Fibroblast of skin of right biceps (primary cell): ENCODE measurements at regions not wholly inside any gene's neighbourhood (a gene's known extent, or its start where the extent isn't known, plus 50 kb on each side); places are given as distances from the start of the nearest gene placed in this dataset.

Experiments used
- DNase-seq: peaks from one replicate; pipeline ENCODE4 v3.0.0-alpha.2; 2013

DNA sequence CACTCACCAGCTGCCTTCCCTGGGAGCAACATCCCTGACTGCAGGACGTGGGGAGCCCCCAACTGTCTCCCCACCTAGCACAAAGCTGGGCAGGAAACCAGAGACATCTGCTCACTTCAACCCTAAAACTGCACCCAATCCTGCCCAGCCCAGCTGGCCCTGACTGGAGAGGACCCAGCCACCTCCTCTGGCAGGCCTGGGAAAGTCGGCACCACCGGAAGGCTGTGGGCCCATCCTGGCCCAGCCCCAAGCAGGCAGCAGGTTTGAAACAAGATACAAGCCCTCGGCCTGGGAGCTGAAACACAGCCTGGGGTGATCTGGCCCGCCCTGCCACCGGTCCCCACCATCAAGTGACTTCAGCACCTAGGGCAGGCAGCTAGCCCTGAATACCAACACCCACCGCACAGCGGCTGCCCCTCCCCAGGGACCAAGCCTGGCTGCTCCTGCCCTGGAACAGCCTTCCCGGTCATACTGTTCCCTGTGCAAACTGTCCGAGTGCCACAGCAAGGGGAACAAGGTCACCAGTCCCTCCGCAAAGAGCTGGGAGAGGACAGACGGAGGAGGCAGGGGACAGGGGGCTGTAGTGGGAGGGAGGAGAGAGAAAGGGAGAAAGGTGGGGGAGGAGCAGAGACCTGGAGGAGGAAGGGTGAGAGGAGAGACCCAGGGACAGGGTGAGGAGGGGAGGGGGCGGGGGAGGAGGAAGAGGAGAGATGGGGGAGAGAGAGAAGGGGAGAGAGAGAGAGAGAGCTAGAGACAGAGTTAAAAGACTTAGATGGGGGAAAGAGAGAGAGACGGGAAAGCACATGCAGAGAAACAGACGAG lies 115.7 kb downstream of the RFLNA start:
- DNase-seq = no peak

DNA sequence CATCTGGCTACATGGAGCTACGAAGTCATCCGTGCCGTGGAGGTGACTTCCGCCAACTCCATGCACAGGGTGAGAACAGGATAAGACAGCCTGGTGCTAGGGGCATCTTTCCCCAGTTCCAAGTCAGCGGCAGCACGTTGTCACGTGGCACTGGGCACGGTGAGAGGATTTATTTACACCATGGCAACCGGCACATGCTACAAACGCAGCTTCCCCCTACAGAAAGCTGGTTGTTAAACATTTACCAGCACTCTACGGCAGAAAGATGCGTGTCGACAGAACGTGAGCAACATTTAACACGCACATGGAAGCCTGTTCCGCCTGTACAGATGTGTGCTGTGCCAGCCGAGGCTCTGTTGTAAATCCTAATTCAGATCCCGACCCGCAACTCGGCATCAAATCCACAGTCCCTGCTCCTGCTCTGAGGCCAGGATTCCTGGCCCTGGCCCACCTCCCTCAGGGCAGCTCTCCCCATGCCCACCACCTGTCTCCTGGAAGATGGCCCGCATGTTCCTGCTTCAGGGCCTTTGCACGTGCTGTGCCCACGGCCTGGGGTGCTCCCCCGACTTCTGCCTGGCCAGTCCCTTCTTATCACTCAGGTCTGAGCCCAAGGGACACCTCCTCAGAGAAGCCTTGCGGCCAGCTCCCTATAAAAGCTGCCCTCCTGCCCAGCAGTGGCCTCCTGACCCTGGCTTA lies 114.1 kb downstream of the RFLNA start:
- DNase-seq = no peak

GRCh38 chr12:124407074-124407473 lies 112.2 kb downstream of the RFLNA start:
- no peak for DNase-seq

DNA sequence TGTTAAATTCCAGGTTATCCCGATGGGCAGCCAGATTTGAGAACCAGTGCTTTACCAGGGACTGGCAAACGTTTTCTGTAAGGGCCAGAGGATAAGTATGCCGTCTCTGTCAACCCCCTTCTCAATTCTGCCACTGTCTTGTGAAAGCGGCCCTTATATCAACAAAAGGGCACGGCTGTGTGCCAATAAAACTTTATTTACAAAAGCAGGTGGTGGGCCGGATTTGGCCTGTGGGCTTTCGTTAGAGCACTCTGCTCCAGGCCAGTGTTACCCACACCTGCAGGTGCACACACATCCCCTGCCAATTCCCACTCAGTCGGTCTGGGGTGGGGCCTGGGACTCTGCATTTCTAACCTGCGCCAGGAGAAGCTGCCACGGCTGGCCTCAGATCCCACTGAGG lies 111.2 kb downstream of the RFLNA start:
- DNase-seq = no peak

DNA sequence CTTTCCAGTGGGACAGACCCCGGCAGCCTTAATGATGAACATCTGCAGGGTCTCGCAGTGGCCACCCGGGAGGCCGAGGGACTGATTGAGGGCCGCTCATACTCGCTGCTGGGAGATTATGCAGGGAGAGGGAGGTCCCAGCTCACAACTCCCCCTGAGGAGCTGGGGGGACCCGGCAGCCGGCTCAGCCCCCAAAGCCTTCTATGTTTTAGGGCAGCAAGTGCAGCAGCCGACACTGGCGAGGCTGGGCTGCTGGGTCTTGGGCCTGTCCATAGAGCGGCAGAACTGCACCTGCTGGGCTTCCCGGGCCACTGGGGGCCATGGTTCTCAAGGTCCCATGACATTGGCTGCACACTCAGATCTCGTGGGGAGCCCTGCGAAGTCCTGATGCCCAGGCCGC lies 110.7 kb downstream of the RFLNA start:
- DNase-seq = no peak

GRCh38 chr12:124405151-124405550 lies 110.3 kb downstream of the RFLNA start:
- no peak for DNase-seq

DNA sequence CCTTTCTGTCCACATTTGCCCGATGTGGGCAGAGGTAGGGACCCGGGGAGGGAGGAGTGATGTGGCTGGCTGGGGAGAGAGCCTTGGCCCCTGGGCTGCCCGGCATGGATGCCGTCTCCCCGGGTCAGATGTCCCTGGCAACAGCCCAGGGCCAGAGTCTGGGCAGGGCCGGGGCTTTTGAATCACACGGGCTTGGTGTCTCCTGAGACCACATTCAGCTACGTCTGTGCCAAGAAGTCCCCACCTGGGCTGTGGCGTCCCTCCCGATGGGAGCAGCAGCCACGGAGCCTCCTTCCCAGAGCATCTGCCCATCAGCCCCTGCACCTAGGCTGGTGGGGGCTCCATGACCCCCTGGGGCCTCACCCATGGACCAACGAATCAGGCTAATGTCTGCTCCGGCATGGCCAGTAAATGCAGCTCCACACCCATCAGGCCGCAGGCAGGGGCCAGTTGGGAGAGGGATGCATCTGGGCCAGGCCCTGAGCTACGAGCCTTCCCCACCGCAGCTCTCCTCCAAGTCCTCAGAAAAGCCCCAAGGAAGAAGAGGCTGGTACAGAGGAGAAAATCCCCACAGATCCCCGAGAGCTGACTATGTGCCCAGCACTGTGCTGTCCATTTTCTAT lies 109.4 kb downstream of the RFLNA start:
- no peak for DNase-seq

DNA sequence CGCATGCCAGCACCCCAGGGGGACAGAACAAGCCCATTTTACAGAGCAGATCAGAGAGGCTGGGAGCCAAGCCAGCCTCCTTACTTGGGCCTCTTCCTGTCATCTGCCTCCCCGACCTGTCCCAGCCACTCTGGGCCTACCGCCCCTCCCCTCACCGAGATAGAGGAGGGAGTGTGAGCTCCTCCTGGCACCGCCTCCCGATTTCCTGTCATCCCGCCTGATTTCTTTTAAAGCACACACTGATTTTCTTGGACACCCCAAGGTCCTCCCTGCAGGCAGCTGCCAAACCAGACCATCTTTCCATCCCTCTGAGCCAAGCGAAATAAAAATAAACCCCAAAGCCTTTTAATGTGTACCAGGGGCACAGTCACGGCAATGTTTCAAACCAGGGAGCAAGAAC lies 108.4 kb downstream of the RFLNA start:
- no peak for DNase-seq

DNA sequence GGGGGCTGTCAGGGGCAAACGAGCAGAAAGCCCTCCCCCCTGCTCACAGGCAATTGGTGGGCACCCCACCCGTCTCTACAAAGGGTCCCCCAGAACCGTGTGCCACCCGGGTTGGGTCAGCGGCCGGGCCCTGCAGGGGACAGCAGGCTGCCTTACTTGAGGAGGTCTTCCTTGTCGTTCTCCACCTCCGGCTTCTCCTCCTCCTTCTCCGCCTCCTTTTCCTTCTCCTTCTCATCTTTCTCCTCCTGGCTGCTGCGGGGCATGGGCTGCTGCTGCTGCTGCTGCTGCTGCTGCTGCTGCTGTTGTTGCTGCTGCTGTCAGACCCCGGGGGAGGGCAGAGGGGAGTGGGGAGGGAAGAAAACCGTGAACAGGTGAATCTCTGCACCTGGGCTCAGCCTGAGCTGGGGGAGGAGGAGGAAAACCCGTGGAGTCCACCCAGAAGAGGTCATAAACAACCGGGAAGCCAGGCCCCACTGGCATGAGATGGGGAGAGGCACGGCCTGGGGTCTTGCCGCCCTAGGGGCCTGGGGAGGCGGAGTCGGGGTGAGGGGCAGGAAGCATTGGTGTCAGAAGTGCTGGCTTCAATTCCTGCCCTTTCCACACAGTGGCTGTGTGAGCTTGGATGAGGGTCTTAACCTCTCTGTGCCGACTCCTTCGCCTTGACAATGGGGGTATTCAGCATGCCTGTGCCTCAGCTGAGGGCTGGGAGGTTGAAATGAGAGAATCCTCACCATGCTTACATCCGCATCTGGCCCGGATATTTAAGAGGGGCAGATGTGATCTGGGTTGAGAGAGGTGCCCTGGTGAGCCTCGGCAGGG lies 107.6 kb downstream of the RFLNA start:
- no peak for DNase-seq

GRCh38 chr12:124401704-124402221 lies 106.9 kb downstream of the RFLNA start:
- no peak for DNase-seq

DNA sequence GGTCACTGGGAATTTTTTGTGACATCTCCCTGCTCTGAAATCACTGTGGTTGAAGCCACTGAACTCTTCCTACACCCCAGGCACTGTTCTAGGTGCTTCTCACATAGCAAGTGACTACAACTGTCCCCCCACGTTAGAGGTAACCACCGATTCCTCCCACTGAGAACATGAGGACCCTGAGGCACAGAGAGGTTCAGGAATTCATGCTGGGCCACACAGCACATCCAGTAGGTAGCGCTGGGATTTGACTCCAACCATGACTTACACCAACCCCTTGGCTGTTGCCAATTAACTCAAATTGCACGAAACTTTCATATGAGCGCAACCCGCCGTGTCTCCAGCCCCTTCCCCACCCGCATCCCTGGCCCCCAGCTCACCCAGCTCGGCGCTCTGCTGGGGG lies 105.2 kb downstream of the RFLNA start:
- DNase-seq = no peak

- no peak for DNase-seq
Observed at GRCh38 chr12:124399622-124400021, 104.7 kb downstream of the RFLNA start.

DNA sequence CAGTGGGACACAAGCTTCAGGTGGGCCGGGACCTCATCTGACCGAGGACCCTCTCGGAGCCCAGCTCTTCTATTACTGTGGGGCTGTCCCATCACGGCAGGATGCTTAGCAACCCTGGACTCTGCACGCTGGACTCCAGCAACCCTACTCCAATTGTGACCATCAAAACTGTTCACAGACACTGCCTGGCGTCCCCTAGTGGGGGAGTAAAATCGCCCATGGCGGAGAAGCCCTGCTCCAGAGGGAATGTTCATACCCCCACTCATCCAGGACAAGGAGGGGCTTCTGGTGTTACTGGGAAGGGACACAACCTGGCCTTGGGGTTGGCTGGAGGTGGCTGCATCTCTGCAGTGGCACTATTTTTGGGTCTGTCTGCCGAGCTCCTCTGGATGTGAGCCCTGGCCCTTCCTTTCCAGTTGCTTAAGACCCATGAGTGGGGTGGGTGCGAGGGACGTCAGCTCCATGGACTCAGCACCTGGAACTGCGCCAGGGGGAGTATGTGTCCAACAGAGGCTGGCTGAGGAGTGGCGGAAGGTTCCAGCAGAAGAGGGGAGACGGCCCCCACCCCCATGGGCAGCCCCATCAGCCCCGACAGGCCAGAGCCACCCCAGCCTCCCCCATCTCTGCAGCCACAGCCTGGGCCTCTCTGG lies 103.8 kb downstream of the RFLNA start:
- no peak for DNase-seq

DNA sequence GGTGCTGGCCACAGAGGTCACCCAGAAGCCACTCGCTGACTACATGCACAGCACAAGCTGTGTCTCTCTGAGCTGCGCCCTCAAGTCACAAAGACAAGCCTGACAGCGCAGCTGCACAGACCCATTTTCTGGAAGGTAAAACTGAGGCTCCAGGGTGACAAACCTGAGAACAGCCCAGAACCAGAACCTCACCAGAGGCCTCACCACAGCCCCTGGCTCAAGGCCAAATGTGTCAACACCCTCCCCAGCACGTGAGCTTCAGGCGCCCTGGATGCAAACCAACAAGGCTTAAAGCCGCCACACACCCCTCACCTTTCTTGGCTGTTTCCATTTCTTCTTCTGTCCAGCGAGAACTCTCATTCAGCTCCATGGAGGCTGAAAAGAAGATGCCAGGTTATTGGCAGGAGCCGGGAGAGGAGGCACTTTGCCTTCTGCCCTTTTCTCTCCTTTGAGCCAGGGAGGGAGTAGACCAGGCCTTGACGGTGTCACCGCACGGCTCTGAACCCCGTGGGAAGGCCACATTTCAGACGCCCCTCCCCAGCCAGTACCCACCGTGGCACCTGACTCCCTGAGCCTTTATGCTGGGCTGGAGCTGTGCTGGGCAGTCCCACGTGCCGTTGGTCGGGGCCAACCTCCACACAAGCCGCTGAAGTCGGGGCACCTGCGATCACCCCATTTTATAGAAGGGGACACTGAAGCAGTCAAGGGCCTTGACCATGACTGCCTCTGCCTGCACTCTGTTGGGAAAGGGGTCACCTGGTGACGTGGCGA lies 103.1 kb downstream of the RFLNA start:
- DNase-seq = peak; percentile 63

DNA sequence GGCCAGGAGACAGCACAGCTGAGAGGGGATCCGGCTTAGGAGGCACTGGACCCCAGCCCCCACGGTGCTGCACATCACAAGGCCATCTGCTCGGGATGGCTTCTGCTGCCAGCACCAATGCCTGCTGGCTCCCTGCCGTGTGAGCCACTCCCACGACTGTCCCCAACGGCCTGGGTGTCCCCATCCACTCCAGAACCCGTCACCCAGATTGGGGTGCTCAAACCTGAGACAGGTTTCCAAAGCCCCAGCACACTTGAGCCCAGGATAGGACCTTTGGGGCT lies 102.4 kb downstream of the RFLNA start:
- no peak for DNase-seq

DNA sequence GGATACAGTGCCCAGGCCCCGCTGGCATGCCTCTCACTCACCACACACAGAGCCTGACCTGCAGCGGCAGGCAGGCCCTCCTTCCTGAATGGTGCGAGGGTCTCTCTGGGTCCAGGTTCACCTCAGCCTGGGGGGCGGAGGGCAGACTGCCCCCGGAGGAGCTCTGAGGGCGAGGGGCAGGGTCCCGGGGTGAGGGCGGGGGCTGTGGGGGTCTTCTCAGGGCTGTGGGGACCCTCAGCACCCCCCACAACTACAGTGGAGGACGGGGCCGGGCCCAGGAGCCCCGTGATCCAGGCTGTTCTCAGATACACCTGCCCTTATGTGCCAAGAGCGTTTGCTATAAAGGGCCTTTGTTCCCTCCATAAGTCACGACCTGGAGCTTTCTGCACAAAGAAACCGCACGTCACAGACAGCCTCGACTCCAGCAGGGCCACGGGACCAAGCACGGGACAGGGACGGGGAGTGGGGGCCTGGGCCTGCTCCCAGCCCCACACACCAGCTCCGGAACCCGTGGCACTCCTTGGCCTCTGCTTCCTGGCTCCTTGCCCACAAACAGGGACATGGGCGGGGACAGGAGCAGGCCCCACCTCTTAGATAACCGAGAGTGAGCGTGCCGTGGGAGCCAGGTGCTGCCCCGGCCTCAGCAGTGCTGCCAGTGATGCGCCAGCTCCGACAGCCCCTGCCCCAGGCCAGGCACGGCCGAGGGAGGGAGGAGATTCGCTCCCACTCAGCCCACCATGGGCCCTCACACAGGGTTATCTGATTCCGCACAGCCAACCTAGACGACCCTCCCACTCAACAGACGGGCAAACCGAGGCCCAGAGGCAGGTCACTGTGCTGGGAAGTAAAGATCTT lies 101.9 kb downstream of the RFLNA start:
- no peak for DNase-seq

GRCh38 chr12:124395986-124396385 lies 101.1 kb downstream of the RFLNA start:
- no peak for DNase-seq

DNA sequence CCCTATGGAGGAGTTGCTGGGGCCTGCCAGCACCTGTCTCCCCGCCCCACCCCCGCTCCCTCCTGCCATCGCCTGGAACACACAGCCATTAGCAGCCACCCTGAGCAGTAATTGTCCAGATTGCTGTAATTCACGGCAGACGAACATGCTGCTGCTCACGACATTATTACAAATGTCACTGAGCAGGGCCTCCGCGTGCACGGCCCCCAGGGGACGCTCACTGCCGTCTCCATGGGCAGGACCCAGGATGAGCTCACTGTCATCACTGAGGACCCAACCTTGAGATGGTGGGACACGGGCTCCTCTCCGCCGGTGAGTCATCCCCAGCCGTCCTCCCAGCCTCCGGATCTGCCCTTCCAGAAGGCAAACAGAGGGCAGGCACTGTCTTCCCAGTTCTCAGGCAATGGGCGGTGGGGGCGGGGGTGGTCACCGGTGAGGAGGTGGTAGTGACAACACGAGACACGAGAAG lies 100.4 kb downstream of the RFLNA start:
- peak; percentile 52 for DNase-seq

DNA sequence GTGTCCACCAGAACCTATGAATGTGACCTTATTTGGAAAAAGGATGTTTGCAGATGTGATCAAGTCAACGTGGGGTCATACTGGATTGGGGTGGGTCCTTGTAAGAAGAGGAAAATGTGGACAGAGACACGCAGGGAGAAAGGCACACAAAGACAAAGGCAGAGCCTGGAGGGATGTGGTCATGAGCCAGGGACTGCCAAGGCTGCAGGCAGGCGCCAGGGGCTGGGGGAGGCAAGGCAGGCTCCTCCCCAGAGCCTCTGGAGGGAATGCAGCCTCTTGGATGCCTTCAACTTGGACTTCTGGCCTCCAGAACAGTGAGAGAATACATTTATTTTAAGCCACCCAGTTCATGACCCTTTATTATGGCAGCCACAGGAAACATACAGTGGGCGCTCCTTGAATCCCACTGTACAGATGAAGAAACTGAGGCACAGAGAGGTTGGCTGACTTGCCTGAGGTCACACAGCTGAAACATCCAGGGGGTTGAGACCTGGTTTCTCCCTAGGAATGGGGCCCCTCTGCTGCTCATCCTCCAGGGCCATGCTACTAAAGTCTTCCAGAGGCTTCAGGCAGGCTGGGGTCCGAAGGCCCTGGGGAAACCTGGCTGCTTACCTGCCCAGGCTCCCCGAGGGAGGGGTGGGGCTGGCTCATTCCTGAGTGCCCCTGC lies 99.7 kb downstream of the RFLNA start:
- no peak for DNase-seq

DNA sequence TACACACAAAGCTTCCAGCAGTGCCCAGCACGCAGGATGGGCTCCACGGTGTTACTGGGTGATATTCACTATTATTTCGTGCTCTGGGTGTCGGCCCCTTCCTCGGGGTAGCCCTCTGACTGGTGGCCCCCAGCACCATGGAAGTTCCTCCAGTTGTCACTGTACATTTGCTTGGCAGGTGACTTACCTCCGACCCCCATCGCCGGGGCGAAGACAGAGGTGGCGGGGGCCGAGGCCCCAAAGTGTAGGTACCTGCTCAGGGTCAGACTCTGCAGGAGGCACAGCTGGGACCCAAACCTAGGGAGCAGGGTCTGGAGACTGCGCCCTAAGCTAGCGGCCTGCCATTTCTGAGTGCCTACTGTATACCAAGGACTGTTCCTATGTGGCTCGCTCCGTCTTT lies 98.9 kb downstream of the RFLNA start:
- no peak for DNase-seq
